Heart left ventricle (tissue), 13 donors: ENCODE measurements at regions not wholly inside any gene's neighbourhood (a gene's known extent, or its start where the extent isn't known, plus 50 kb on each side); places are given as distances from the start of the nearest gene placed in this dataset.

Source experiments
- CTCF ChIP-seq, 12 donors: fragments of 200-600 bp; sonication (generic) in 4 of 12; IDR thresholded peaks; one replicate each; pipeline versions ENCODE4 v1.5.0 to v1.8.0; 2018 to 2022; ENCODE audit warnings: antibody characterized with exemption in 12 of 12, mild to moderate bottlenecking in 5 of 12
- POLR2A ChIP-seq, 2 donors: fragments of 450-650 bp; IDR thresholded peaks; one replicate each; pipeline ENCODE4 v1.6.1; 2017; ENCODE audit warnings: antibody characterized with exemption in 2 of 2, mild to moderate bottlenecking in 2 of 2, moderate library complexity in 2 of 2
- donor health status: ischemic (EF 13 %, LVEDD 7.1; RV severe dilation, severe dysfunction).
- donor health status: DM: no; HTN: yes; CAD: no.
- donor health status: DM: no; HTN: no; CAD: no.
- donor health status: ischemic (EF 25% LVEDD 6.9; RV normal size, moderate dysfunction).
- donor health status: ischemic (EF 25% LVEDD 5.7; RV mildly dilated, moderate dysfunction).
- donor health status: ischemic (EF 35%, LVEDD 5.7; RV mildly dilated, moderate dysfunction).
- donor health status: nonischemic (EF 11% LVEDD 7.7; RV severe dilation, severe dysfunction).
- donor health status: DM: yes; HTN: yes; CAD: no.
- donor health status: PGD.
- donor health status: ischemic (EF 29% LVEDD 5.4; RV normal size, mild dysfunction).
- donor health status: nonischemic (EF 23%, LVEDD 6.1; RV moderate dilation, normal function).

GRCh38 chr11:49442669-49443068 lies 234.3 kb upstream of the FOLH1 start:
- TF ChIP-seq CTCF (IDR thresholded peaks at IDR 0.05) (no peak), POLR2A (IDR thresholded peaks at IDR 0.05) (no peak)
